Upper lobe of right lung (tissue), 1 donor: ENCODE measurements at regions not wholly inside any gene's neighbourhood (a gene's known extent, or its start where the extent isn't known, plus 50 kb on each side); places are given as distances from the start of the nearest gene placed in this dataset.

Experiments
- ATAC-seq: fragments of 200-7000 bp; cut with Tn5 transposase; one replicate; pipeline ENCODE4 v1.9.1; 2020; ENCODE audit warnings: mild to moderate bottlenecking, moderate library complexity
- DNase-seq: peaks from one replicate; pipeline ENCODE4 v3.0.0-alpha.2; 2020
- H3K27ac ChIP-seq: fragments of 200-600 bp; one replicate; pipeline ENCODE4 v1.8.0; 2022
- H3K27me3 ChIP-seq: fragments of 200-600 bp; one replicate; pipeline ENCODE4 v1.8.0; 2022; ENCODE audit warnings: mild to moderate bottlenecking
- H3K36me3 ChIP-seq: fragments of 200-600 bp; one replicate; pipeline ENCODE4 v1.8.0; 2022
- H3K4me1 ChIP-seq: fragments of 200-600 bp; one replicate; pipeline ENCODE4 v1.8.0; 2022
- H3K4me3 ChIP-seq: fragments of 200-600 bp; one replicate; pipeline ENCODE4 v1.8.0; 2022; ENCODE audit warnings: mild to moderate bottlenecking
- H3K9me3 ChIP-seq: fragments of 200-600 bp; one replicate; pipeline ENCODE4 v1.8.0; 2022
- intact Hi-C: fragments of 100-400 bp; cut with DNase I; formaldehyde crosslinking; loops from one replicate; pipeline ENCODE4 v1.11.0; 2022
- TF ChIP-seq, protein P1 (sequence below): fragments of 200-600 bp; IDR thresholded peaks from one replicate; pipeline ENCODE4 v1.8.0; 2022; ENCODE audit warnings: antibody characterized with exemption
- donor health status: DM: no; HTN: yes; CAD: no; lungs with severe emphysema.

DNA sequence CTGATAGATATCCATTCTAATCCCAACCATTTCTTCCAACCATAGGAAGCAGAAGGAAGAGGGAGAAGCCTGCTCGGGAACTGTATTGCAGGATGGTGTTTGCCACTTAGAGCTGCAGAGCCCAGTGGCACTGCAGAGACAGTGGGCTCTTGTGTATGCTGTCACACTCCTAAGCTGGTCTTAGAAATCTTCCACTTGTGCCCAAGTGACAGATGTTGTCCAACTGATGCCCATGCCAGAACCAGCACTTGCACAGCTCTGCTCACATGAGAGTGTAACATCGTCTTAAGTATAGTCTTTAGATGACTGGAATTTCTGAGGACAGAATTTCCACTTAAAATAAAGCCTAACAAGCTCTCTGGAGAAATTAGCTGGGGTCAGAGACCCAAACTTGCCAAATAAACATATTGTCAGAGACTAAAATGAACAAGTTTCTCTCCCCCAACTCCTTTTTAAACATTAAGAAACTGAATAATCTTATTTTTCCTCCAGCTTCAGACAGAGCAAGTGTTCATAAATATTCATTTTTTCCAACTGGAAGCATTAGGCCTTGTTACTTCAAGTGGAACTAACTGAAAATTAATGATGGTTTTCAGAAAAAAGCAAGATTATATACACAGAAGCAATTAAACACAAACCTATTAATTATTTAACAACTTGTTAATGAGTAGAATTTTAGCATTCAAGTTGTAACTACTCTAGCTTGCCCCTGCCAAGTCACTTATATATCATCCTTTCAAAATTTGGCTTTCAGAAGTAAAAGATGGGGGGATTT lies 577.3 kb downstream of the AJAP1 start:
- intact Hi-C loops: no loop called here
- Histone ChIP-seq H3K27me3 (peaks cover 6% of the 10 kb centered on the region), H3K36me3 (no peaks in the 10 kb centered on the region), H3K4me3 (no peak overlapping the region), H3K4me1 (no peaks in the 10 kb centered on the region), H3K27ac (no peak overlapping the region), H3K9me3 (no peaks in the 10 kb centered on the region)
- ATAC-seq (no peak), DNase-seq (no peak)
- TF ChIP-seq, protein P1, sequence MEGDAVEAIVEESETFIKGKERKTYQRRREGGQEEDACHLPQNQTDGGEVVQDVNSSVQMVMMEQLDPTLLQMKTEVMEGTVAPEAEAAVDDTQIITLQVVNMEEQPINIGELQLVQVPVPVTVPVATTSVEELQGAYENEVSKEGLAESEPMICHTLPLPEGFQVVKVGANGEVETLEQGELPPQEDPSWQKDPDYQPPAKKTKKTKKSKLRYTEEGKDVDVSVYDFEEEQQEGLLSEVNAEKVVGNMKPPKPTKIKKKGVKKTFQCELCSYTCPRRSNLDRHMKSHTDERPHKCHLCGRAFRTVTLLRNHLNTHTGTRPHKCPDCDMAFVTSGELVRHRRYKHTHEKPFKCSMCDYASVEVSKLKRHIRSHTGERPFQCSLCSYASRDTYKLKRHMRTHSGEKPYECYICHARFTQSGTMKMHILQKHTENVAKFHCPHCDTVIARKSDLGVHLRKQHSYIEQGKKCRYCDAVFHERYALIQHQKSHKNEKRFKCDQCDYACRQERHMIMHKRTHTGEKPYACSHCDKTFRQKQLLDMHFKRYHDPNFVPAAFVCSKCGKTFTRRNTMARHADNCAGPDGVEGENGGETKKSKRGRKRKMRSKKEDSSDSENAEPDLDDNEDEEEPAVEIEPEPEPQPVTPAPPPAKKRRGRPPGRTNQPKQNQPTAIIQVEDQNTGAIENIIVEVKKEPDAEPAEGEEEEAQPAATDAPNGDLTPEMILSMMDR: no peak

DNA sequence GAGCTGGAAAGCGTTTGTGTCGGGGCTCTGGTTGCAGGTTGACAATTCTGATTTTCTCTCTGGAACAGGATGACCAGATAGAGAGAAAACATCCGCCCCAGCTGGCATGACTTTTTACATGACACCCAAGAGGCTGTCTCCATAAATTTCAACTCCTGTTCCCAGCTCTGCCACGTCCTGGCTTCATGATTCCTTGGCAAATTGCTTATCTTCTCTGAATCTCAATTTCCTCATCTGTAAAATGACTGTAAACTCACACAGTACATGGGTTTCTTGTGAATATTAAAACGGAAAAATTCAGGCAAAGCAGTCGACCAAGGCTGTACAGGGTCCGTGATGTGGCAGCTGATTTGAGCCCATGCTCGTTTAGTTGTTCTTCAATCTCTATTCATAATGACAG lies 572.7 kb downstream of the AJAP1 start:
- Histone ChIP-seq H3K9me3 (no peaks in the 10 kb centered on the region), H3K36me3 (no peaks in the 10 kb centered on the region), H3K27me3 (peaks cover 6% of the 10 kb centered on the region), H3K4me3 (no peak overlapping the region), H3K4me1 (no peaks in the 10 kb centered on the region), H3K27ac (no peak overlapping the region)
- ATAC-seq (no peak), DNase-seq (no peak)
- intact Hi-C loops: no loop called here
- TF ChIP-seq, protein P1: no peak

DNA sequence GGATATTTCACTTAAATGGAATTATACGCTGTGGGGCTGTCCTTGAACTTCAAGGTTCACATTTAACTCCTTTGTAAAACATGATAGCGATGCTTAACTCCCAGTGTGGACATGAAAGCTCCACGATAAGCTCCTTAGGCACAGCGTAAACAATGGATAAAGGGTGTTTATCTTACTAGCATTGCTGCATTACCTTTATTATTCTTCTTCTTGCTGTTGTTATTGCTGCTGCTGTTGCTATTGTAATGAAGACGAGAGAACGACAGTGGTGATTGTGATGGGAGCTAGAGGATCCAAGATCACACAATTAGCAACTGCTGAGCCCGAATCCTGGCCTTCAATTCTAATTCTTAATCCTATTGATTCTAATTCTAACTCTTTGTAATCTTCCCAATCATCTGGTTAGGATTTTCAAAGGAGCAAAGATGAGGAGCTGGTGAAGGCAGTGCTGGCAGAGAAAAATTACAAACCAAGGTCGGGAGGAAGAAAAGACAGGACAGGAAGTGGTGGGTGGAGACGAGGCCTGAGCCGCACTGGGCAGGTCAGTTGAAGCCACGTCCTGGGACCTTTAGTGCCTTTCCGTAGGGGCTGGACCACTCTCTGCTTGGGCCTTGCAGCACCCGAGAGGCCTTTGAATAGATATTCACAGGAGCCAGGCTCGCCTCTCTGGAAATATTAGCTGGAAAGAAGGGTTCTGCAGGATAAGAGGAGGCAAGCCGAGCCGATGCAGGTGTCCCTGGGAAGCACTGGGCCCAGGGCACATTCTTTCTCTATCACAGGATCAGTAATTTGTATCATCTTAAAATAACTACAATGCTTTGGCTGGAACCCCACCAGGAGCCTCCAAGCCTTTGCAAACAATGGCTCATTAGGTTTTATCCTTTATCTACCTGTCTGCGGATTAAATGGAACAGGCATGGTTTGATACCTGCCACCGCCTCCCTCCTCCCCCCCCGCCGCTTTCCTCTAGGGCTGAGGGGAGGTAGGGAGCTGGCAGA lies 571.6 kb downstream of the AJAP1 start:
- intact Hi-C loops: no loop called here
- Histone ChIP-seq H3K27me3 (peaks cover 6% of the 10 kb centered on the region), H3K36me3 (no peaks in the 10 kb centered on the region), H3K4me1 (no peaks in the 10 kb centered on the region), H3K27ac (no peak overlapping the region), H3K9me3 (no peaks in the 10 kb centered on the region), H3K4me3 (no peak overlapping the region)
- TF ChIP-seq, protein P1: no peak
- ATAC-seq (no peak), DNase-seq (no peak)

DNA sequence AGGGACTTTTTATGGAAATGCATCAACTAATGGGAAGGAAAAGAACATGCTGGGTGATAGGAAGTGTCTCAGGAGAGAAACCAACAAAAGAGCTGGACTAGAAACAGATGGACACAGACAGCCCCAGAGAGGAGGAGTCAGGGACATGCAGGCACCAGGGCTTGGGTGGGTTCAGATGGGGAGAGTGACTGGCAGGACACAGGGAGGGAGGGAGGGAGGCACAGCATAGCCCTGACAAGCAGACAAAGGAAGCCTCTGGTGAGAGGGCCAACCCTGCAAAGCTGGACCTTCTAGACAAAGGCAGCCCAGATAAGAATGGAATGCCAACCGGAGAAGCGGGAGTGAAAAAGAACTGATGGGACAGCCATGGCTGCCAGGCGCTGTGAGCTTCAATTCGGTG lies 568.8 kb downstream of the AJAP1 start:
- no peaks in the 10 kb centered on the region for H3K9me3 ChIP-seq
- no peaks in the 10 kb centered on the region for H3K36me3 ChIP-seq
- intact Hi-C loops: no loop called here
- TF ChIP-seq, protein P1: no peak
- DNase-seq (no peak), ATAC-seq (no peak)
- no peak overlapping the region for H3K4me3 ChIP-seq
- H3K27ac ChIP-seq: no peak overlapping the region
- no peaks in the 10 kb centered on the region for H3K4me1 ChIP-seq
- no peaks in the 10 kb centered on the region for H3K27me3 ChIP-seq

DNA sequence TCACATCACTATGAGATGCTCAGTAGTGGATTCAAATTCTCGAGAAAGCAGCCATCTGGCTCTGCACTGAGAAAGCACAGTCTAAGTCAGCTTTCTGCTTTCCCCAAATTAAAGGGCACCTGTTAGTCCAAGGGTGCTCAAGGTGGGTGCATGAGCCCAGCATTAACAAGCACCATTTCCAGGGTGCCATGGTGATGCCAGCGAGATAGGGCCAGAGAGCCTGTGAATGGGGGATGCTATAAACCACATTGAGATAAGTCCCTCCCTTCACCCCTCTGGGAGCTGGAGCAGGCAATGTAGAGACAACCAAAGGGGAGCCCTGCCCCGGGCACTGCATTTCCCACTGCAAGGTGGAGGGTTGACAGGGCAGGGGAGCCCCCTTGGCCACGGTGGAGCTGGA lies 568.2 kb downstream of the AJAP1 start:
- DNase-seq (no peak), ATAC-seq (no peak)
- Histone ChIP-seq H3K27ac (no peak overlapping the region), H3K36me3 (no peaks in the 10 kb centered on the region), H3K4me3 (no peak overlapping the region), H3K4me1 (no peaks in the 10 kb centered on the region), H3K27me3 (no peaks in the 10 kb centered on the region), H3K9me3 (no peaks in the 10 kb centered on the region)
- TF ChIP-seq, protein P1: no peak
- intact Hi-C loops: no loop called here
